ENCODE measurements at regions not wholly inside any gene's neighbourhood (a gene's known extent, or its start where the extent isn't known, plus 50 kb on each side); places are given as distances from the start of the nearest gene placed in this dataset.

GRCh38 chr11:121699801-121700200 lies 247.0 kb upstream of the SORL1-AS1 start:
- H3K56ac ChIP-seq (ENCODE audit: low read length): no peak overlapping the region
- H3K36me3 ChIP-seq (ENCODE audit: control insufficient read depth, insufficient read depth, low read length): no peaks in the 10 kb centered on the region
- H3K23ac ChIP-seq (ENCODE audit: low read length): no peak overlapping the region
- no peak overlapping the region for H4K8ac ChIP-seq (ENCODE audit: low read depth, low read length)
- no peak overlapping the region for H3K18ac ChIP-seq (ENCODE audit: low read length)
- no peak overlapping the region for H3K4me2 ChIP-seq (ENCODE audit: low read length)
- no peak overlapping the region for H2BK120ac ChIP-seq (ENCODE audit: low read depth, low read length)
- no peaks in the 10 kb centered on the region for H3K79me1 ChIP-seq (ENCODE audit: low read length)
- H3K4me3 ChIP-seq (ENCODE audit: low read length): no peak overlapping the region
- DNase-seq: no peak
- no peak overlapping the region for H2BK5ac ChIP-seq (ENCODE audit: low read length)
- H2BK15ac ChIP-seq (replicated peaks; ENCODE audit: low read depth): no peak overlapping the region
- H3K4me1 ChIP-seq (ENCODE audit: control insufficient read depth, low read depth, low read length): no peaks in the 10 kb centered on the region
- H2AK5ac ChIP-seq (ENCODE audit: low read length): no peak overlapping the region
- H3K79me2 ChIP-seq (ENCODE audit: control insufficient read depth, insufficient read depth, low read length): no peaks in the 10 kb centered on the region
- H3K27ac ChIP-seq (ENCODE audit: low read depth, low read length): no peak overlapping the region
- no CpG with 5 or more reads among the region's 5 CpGs for WGBS (ENCODE audit: extremely low coverage, insufficient coverage, low lambda C conversion rate)
- H3K27me3 ChIP-seq (ENCODE audit: insufficient read depth, low read length, poor library complexity): no peaks in the 10 kb centered on the region
- H4K5ac ChIP-seq (ENCODE audit: low read length): no peak overlapping the region
- no peak overlapping the region for H3K9ac ChIP-seq (ENCODE audit: low read length)
- no peak overlapping the region for H3K4ac ChIP-seq (ENCODE audit: low read depth, low read length)

GRCh38 chr11:121696931-121697670 lies 244.3 kb upstream of the SORL1-AS1 start:
- Histone ChIP-seq H3K4ac (ENCODE audit: low read depth, low read length) (no peak overlapping the region), H3K79me1 (ENCODE audit: low read length) (no peaks in the 10 kb centered on the region), H3K27me3 (ENCODE audit: insufficient read depth, low read length, poor library complexity) (no peaks in the 10 kb centered on the region), H2AK5ac (ENCODE audit: low read length) (no peak overlapping the region), H2BK5ac (ENCODE audit: low read length) (no peak overlapping the region), H3K79me2 (ENCODE audit: control insufficient read depth, insufficient read depth, low read length) (no peaks in the 10 kb centered on the region), H3K36me3 (ENCODE audit: control insufficient read depth, insufficient read depth, low read length) (no peaks in the 10 kb centered on the region), H3K27ac (ENCODE audit: low read depth, low read length) (no peak overlapping the region), H3K23ac (ENCODE audit: low read length) (no peak overlapping the region), H3K4me1 (ENCODE audit: control insufficient read depth, low read depth, low read length) (no peaks in the 10 kb centered on the region), H2BK120ac (ENCODE audit: low read depth, low read length) (no peak overlapping the region), H3K9ac (ENCODE audit: low read length) (no peak overlapping the region), H2BK15ac (replicated peaks; ENCODE audit: low read depth) (no peak overlapping the region), H3K4me2 (ENCODE audit: low read length) (no peak overlapping the region), H4K8ac (ENCODE audit: low read depth, low read length) (no peak overlapping the region), H4K5ac (ENCODE audit: low read length) (no peak overlapping the region), H3K56ac (ENCODE audit: low read length) (no peak overlapping the region), H3K4me3 (ENCODE audit: low read length) (no peak overlapping the region), H3K18ac (ENCODE audit: low read length) (no peak overlapping the region)
- no peak for DNase-seq
- no CpG with 5 or more reads among the region's 10 CpGs for WGBS (ENCODE audit: extremely low coverage, insufficient coverage, low lambda C conversion rate)

- no peaks in the 10 kb centered on the region for H3K36me3 ChIP-seq (ENCODE audit: control insufficient read depth, insufficient read depth, low read length)
- H2BK120ac ChIP-seq (ENCODE audit: low read depth, low read length): no peak overlapping the region
- peak; percentile 54 for DNase-seq
- H3K4me1 ChIP-seq (ENCODE audit: control insufficient read depth, low read depth, low read length): no peaks in the 10 kb centered on the region
- H3K4me2 ChIP-seq (ENCODE audit: low read length): no peak overlapping the region
- WGBS (ENCODE audit: extremely low coverage, insufficient coverage, low lambda C conversion rate): no CpG with 5 or more reads among the region's 20 CpGs
- H3K4me3 ChIP-seq (ENCODE audit: low read length): no peak overlapping the region
- H3K27ac ChIP-seq (ENCODE audit: low read depth, low read length): no peak overlapping the region
- no peak overlapping the region for H4K8ac ChIP-seq (ENCODE audit: low read depth, low read length)
- no peak overlapping the region for H3K56ac ChIP-seq (ENCODE audit: low read length)
- no peaks in the 10 kb centered on the region for H3K79me2 ChIP-seq (ENCODE audit: control insufficient read depth, insufficient read depth, low read length)
- no peak overlapping the region for H3K9ac ChIP-seq (ENCODE audit: low read length)
- no peak overlapping the region for H2BK5ac ChIP-seq (ENCODE audit: low read length)
- H2AK5ac ChIP-seq (ENCODE audit: low read length): no peak overlapping the region
- H3K18ac ChIP-seq (ENCODE audit: low read length): no peak overlapping the region
- no peaks in the 10 kb centered on the region for H3K79me1 ChIP-seq (ENCODE audit: low read length)
- no peak overlapping the region for H2BK15ac ChIP-seq (replicated peaks; ENCODE audit: low read depth)
- no peak overlapping the region for H3K23ac ChIP-seq (ENCODE audit: low read length)
- H3K4ac ChIP-seq (ENCODE audit: low read depth, low read length): no peak overlapping the region
- H4K5ac ChIP-seq (ENCODE audit: low read length): no peak overlapping the region
- H3K27me3 ChIP-seq (ENCODE audit: insufficient read depth, low read length, poor library complexity): no peaks in the 10 kb centered on the region
These were observed 243.6 kb upstream of the SORL1-AS1 start for GRCh38 chr11:121696177-121696871.

GRCh38 chr11:121692236-121692635 lies 239.5 kb upstream of the SORL1-AS1 start:
- H3K56ac ChIP-seq (ENCODE audit: low read length): no peak overlapping the region
- no peak overlapping the region for H3K4me2 ChIP-seq (ENCODE audit: low read length)
- no CpG with 5 or more reads among the region's 1 CpG for WGBS (ENCODE audit: extremely low coverage, insufficient coverage, low lambda C conversion rate)
- no peak overlapping the region for H3K27ac ChIP-seq (ENCODE audit: low read depth, low read length)
- H4K8ac ChIP-seq (ENCODE audit: low read depth, low read length): no peak overlapping the region
- no peak overlapping the region for H2AK5ac ChIP-seq (ENCODE audit: low read length)
- no peak overlapping the region for H2BK5ac ChIP-seq (ENCODE audit: low read length)
- H3K9ac ChIP-seq (ENCODE audit: low read length): no peak overlapping the region
- H3K27me3 ChIP-seq (ENCODE audit: insufficient read depth, low read length, poor library complexity): no peaks in the 10 kb centered on the region
- H2BK15ac ChIP-seq (replicated peaks; ENCODE audit: low read depth): no peak overlapping the region
- no peak overlapping the region for H3K23ac ChIP-seq (ENCODE audit: low read length)
- H3K4ac ChIP-seq (ENCODE audit: low read depth, low read length): no peak overlapping the region
- no peak for DNase-seq
- no peak overlapping the region for H4K5ac ChIP-seq (ENCODE audit: low read length)
- no peak overlapping the region for H3K4me3 ChIP-seq (ENCODE audit: low read length)
- peaks cover 2% of the 10 kb centered on the region for H3K4me1 ChIP-seq (ENCODE audit: control insufficient read depth, low read depth, low read length)
- H3K79me2 ChIP-seq (ENCODE audit: control insufficient read depth, insufficient read depth, low read length): no peaks in the 10 kb centered on the region
- H3K36me3 ChIP-seq (ENCODE audit: control insufficient read depth, insufficient read depth, low read length): no peaks in the 10 kb centered on the region
- no peak overlapping the region for H3K18ac ChIP-seq (ENCODE audit: low read length)
- no peaks in the 10 kb centered on the region for H3K79me1 ChIP-seq (ENCODE audit: low read length)
- no peak overlapping the region for H2BK120ac ChIP-seq (ENCODE audit: low read depth, low read length)

GRCh38 chr11:121688860-121689614 lies 236.3 kb upstream of the SORL1-AS1 start:
- no peaks in the 10 kb centered on the region for H3K36me3 ChIP-seq (ENCODE audit: control insufficient read depth, insufficient read depth, low read length)
- H2AK5ac ChIP-seq (ENCODE audit: low read length): no peak overlapping the region
- peak; percentile 94 for DNase-seq
- H2BK120ac ChIP-seq (ENCODE audit: low read depth, low read length): peak overlapping the region; percentile 73
- no peak overlapping the region for H3K4me2 ChIP-seq (ENCODE audit: low read length)
- H3K79me1 ChIP-seq (ENCODE audit: low read length): no peaks in the 10 kb centered on the region
- peak overlapping the region; percentile 36 for H3K56ac ChIP-seq (ENCODE audit: low read length)
- no peak overlapping the region for H3K23ac ChIP-seq (ENCODE audit: low read length)
- H3K4ac ChIP-seq (ENCODE audit: low read depth, low read length): no peak overlapping the region
- peak overlapping the region; percentile 28 for H3K18ac ChIP-seq (ENCODE audit: low read length)
- no peak overlapping the region for H3K4me3 ChIP-seq (ENCODE audit: low read length)
- H4K5ac ChIP-seq (ENCODE audit: low read length): no peak overlapping the region
- no peak overlapping the region for H3K9ac ChIP-seq (ENCODE audit: low read length)
- peaks cover 2% of the 10 kb centered on the region for H3K4me1 ChIP-seq (ENCODE audit: control insufficient read depth, low read depth, low read length)
- no peak overlapping the region for H2BK15ac ChIP-seq (replicated peaks; ENCODE audit: low read depth)
- H3K79me2 ChIP-seq (ENCODE audit: control insufficient read depth, insufficient read depth, low read length): no peaks in the 10 kb centered on the region
- H4K8ac ChIP-seq (ENCODE audit: low read depth, low read length): no peak overlapping the region
- WGBS (ENCODE audit: extremely low coverage, insufficient coverage, low lambda C conversion rate): no CpG with 5 or more reads among the region's 8 CpGs
- no peaks in the 10 kb centered on the region for H3K27me3 ChIP-seq (ENCODE audit: insufficient read depth, low read length, poor library complexity)
- H3K27ac ChIP-seq (ENCODE audit: low read depth, low read length): no peak overlapping the region
- H2BK5ac ChIP-seq (ENCODE audit: low read length): no peak overlapping the region
